Thyroid gland (tissue), 4 donors: ENCODE measurements at regions not wholly inside any gene's neighbourhood (a gene's known extent, or its start where the extent isn't known, plus 50 kb on each side); places are given as distances from the start of the nearest gene placed in this dataset.

Experiments used
- DNase-seq, 2 donors: peaks; one replicate each; pipeline ENCODE4 v3.0.0-alpha.2; 2019
- H3K27ac ChIP-seq, 3 donors: fragments of 200-600 bp; sonication (generic); 1 replicate in 2 of 3; 2 replicates in 1 of 3; pipeline ENCODE4 v1.5.1; 2016 to 2019; ENCODE audit warnings: mild to moderate bottlenecking in 1 of 3, moderate library complexity in 1 of 3
- H3K27me3 ChIP-seq: fragments of 200-600 bp; sonication (generic); one replicate; pipeline ENCODE4 v1.5.1; 2019
- H3K36me3 ChIP-seq, 2 donors: fragments of 200-600 bp; sonication (generic); one replicate each; pipeline ENCODE4 v1.5.1; 2016 to 2019
- H3K4me1 ChIP-seq, 2 donors: fragments of 200-600 bp; sonication (generic); one replicate each; pipeline ENCODE4 v1.5.1; 2017 to 2019
- H3K4me3 ChIP-seq, 3 donors: fragments of 200-600 bp; sonication (generic); replicated peaks in 1 of 3; 1 replicate in 2 of 3; 2 replicates in 1 of 3; pipeline ENCODE4 v1.5.1; 2016; ENCODE audit warnings: mild to moderate bottlenecking in 1 of 3
- H3K9me3 ChIP-seq: fragments of 200-600 bp; sonication (generic); one replicate; pipeline ENCODE4 v1.5.1; 2017
- POLR2A ChIP-seq, 2 donors: fragments of 450-650 bp; IDR thresholded peaks; one replicate each; pipeline ENCODE4 v1.6.1; 2017; ENCODE audit warnings: antibody characterized with exemption in 2 of 2, mild to moderate bottlenecking in 2 of 2, moderate library complexity in 1 of 2
- WGBS, 2 donors: methylation state at CpG; one replicate each; pipeline ENCODE4 v1.1.5; 2017; 5-methylcytosine and 5-hydroxymethylcytosine counted together
- intact Hi-C: fragments of 100-400 bp; cut with DNase I; formaldehyde crosslinking; loops from one replicate; pipeline ENCODE4 v1.15.1; 2023
- TF ChIP-seq, protein P1 (sequence below), 6 experiments: fragments of 200-600 bp in 3 of 6; fragments of 450-650 bp in 3 of 6; sonication (generic) in 3 of 6; IDR thresholded peaks; one replicate each; pipeline ENCODE4 v1.5.1; 2016 to 2019; ENCODE audit warnings: antibody characterized with exemption in 6 of 6, mild to moderate bottlenecking in 2 of 6, inconsistent platforms in 1 of 6, moderate library complexity in 1 of 6

DNA sequence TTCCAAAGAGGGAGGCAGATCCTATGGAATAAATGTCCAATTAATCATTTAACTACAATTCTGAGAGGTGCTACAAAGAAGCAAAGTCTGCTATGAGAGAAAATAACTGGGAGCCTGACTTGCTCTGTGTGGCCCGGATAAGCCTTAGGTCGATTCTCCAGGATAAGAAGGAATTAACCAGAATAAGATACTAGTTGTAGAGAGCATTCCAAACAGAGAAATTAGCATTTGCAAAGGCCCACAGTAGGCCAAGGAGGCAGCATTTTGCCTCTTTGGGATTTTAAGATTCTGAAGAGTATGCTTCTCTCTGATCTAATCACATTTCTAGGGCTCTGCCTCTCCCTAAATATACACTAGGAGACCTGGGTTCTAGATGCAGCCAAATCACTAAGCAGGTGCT lies 113.7 kb downstream of the SNX19 start:
- Histone ChIP-seq H3K27ac (no peak overlapping the region), H3K27me3 (no peaks in the 10 kb centered on the region), H3K36me3 (no peaks in the 10 kb centered on the region), H3K4me1 (peaks cover 23 to 30% of the 10 kb centered on the region in 2 donors), H3K4me3 (no peak overlapping the region), H3K9me3 (no peaks in the 10 kb centered on the region)
- TF ChIP-seq, protein P1, sequence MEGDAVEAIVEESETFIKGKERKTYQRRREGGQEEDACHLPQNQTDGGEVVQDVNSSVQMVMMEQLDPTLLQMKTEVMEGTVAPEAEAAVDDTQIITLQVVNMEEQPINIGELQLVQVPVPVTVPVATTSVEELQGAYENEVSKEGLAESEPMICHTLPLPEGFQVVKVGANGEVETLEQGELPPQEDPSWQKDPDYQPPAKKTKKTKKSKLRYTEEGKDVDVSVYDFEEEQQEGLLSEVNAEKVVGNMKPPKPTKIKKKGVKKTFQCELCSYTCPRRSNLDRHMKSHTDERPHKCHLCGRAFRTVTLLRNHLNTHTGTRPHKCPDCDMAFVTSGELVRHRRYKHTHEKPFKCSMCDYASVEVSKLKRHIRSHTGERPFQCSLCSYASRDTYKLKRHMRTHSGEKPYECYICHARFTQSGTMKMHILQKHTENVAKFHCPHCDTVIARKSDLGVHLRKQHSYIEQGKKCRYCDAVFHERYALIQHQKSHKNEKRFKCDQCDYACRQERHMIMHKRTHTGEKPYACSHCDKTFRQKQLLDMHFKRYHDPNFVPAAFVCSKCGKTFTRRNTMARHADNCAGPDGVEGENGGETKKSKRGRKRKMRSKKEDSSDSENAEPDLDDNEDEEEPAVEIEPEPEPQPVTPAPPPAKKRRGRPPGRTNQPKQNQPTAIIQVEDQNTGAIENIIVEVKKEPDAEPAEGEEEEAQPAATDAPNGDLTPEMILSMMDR (IDR thresholded peaks at IDR 0.05), result no peak
- no peak for TF ChIP-seq POLR2A (IDR thresholded peaks at IDR 0.05)
- 83 to 85% methylated on average over 2 of the region's 2 CpGs for WGBS, 2 donors
- no peak for DNase-seq
- intact Hi-C loops, result no loop called here

DNA sequence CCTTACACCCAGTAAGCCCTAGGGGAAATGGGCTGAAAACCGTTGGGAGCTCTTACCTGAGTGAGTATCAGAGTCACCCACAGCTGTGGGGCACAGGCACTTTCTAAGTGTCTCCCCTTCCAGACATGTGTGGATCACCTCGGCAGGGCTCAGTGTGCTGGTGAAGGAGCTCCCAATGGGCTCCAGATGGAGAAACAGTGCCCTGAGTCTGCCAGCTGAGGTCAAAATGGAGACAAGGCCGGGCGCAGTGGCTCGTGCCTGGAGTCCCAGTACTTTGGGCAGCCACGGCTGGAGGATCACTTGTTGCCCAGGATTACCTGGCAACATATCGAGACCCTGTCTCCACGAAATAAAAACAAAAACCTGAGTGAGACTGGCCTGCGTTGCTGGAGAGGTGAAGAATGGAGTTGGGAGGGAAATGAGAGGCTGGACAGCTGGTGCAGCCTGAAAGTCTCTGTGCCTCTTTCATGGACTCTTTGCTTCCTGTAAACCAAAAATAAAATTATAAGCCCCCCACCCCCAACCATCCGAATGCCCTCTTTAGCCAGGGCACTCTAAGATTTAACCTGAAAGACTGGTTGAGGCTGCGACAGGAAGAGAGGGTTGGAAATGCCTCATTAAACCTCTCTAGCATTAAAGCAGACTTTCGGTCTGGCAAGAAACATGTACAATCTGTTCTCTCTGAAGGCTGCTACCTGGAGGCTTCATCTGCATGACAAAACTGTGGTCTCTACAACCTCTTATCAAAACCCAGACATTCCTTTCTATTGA lies 111.8 kb downstream of the SNX19 start:
- Histone ChIP-seq H3K27ac (peak overlapping the region; percentile 88 to 97 (median 91)), H3K36me3 (no peaks in the 10 kb centered on the region), H3K4me3 (no peak overlapping the region), H3K9me3 (no peaks in the 10 kb centered on the region), H3K27me3 (no peaks in the 10 kb centered on the region), H3K4me1 (peaks cover 23 to 30% of the 10 kb centered on the region in 2 donors)
- intact Hi-C loops, result no loop called here
- 46 to 49% methylated on average over 12 of the region's 12 CpGs for WGBS, 2 donors
- TF ChIP-seq, protein P1 (IDR thresholded peaks at IDR 0.05), result no peak
- peak in 1 of 2 donors; percentile 34 for TF ChIP-seq POLR2A (IDR thresholded peaks at IDR 0.05)
- DNase-seq, result peak; percentile 80 to 82

DNA sequence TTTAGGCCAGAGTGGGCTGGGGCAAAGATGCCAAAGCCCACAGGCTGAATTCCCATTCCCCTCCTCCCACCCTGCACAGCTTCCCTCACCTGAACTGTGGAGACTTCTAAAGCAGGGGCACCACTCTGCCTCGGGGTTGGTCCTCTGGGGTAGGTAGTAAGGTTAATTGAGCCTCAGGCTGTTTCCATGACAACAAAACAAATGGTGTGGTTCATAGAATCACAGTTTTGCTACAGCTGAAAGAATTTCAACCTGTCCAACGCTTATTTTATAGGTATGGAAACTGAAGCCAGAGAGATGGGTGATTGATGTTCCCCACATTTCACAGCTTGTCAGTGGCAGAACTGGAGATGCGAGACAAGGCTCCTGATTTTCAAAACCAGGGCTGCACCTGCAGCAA lies 109.5 kb downstream of the SNX19 start:
- Histone ChIP-seq H3K4me1 (peaks cover 21 to 30% of the 10 kb centered on the region in 2 donors), H3K9me3 (no peaks in the 10 kb centered on the region), H3K27ac (peak overlapping the region in 1 of 3 donors; percentile 5), H3K4me3 (no peak overlapping the region), H3K27me3 (no peaks in the 10 kb centered on the region), H3K36me3 (no peaks in the 10 kb centered on the region)
- TF ChIP-seq POLR2A (IDR thresholded peaks at IDR 0.05), result no peak
- TF ChIP-seq, protein P1 (IDR thresholded peaks at IDR 0.05), result no peak
- WGBS, 2 donors, result 48 to 51% methylated on average over 3 of the region's 3 CpGs
- intact Hi-C loops, result no loop called here
- DNase-seq, result no peak

DNA sequence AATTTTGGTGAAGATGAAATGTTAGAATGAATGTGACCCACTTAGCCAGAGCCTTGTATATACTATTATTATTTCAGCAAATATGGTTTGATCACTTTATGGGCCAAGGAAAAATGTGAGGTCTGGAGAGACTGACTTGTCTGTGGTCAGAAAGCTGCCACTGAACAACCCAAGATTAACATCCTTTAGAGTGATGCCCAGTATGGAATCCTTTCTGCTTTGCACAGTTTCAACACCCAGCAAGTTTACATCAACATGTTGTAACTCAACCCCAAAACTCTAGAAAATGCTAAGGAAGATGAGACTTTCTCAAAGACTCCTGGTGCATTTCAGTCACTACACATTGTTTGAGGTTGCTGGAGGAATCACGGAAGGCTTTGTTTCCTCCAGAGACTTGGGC lies 107.7 kb downstream of the SNX19 start:
- WGBS, 2 donors, result 89 to 96% methylated on average over 1 of the region's 1 CpG
- DNase-seq, result no peak

DNA sequence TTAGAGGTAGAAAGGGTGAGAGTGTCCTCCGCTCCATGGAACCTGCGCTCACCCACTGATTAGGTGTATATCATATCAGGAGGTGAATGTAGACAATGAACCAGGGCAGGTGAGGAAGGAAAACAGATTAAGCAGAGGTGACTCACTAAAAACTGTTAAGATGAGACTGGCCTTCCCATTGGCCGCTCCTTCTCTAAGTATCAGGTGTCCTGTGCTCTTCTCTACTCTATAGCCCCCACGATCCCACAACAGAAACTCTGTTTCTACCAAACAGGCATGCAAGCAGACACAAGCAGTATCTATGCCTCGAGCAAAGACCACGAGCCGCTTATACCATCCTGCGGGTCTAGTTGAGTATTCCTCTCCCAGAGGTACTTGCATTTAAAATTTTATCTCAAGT lies 103.1 kb downstream of the SNX19 start:
- intact Hi-C loops, result no loop called here
- H3K9me3 ChIP-seq, result no peaks in the 10 kb centered on the region

More for the DNA sequence above, 107.7 kb downstream of the SNX19 start:
- peaks cover 19 to 21% of the 10 kb centered on the region in 2 donors for H3K4me1 ChIP-seq
- H3K9me3 ChIP-seq, result no peaks in the 10 kb centered on the region
- H3K27ac ChIP-seq, result no peak overlapping the region
- TF ChIP-seq POLR2A (IDR thresholded peaks at IDR 0.05), result no peak
- TF ChIP-seq, protein P1 (IDR thresholded peaks at IDR 0.05), result no peak
- no peak overlapping the region for H3K4me3 ChIP-seq
- intact Hi-C loops, result no loop called here
- no peaks in the 10 kb centered on the region for H3K27me3 ChIP-seq
- H3K36me3 ChIP-seq, result no peaks in the 10 kb centered on the region

More for the DNA sequence above, 103.1 kb downstream of the SNX19 start:
- TF ChIP-seq, protein P1 (IDR thresholded peaks at IDR 0.05), result no peak
- TF ChIP-seq POLR2A (IDR thresholded peaks at IDR 0.05), result no peak
- DNase-seq, result no peak
- 90% methylated on average over 8 of the region's 8 CpGs for WGBS, 2 donors
- no peaks in the 10 kb centered on the region for H3K4me1 ChIP-seq
- H3K27ac ChIP-seq, result no peak overlapping the region
- H3K36me3 ChIP-seq, result no peaks in the 10 kb centered on the region
- no peak overlapping the region for H3K4me3 ChIP-seq
- no peaks in the 10 kb centered on the region for H3K27me3 ChIP-seq
